HFFc6 (cell line): ENCODE measurements at regions not wholly inside any gene's neighbourhood (a gene's known extent, or its start where the extent isn't known, plus 50 kb on each side); places are given as distances from the start of the nearest gene placed in this dataset.

Experiments
- DNase-seq: peaks from one replicate; pipeline ENCODE4 v3.0.0-alpha.2; 2018
- H3K27ac Mint-ChIP-seq: 2 replicates; pipeline ENCODE4 v1.8.0; 2020; ENCODE audit warnings: mild to moderate bottlenecking, mixed read lengths
- H3K27me3 Mint-ChIP-seq: 2 replicates; pipeline ENCODE4 v1.8.0; 2021; ENCODE audit warnings: mild to moderate bottlenecking, moderate library complexity, mixed read lengths; ENCODE audit not compliant: insufficient read depth
- H3K36me3 Mint-ChIP-seq: 2 replicates; pipeline ENCODE4 v1.8.0; 2021; ENCODE audit warnings: low read depth, mixed read lengths
- H3K4me1 Mint-ChIP-seq: 2 replicates; pipeline ENCODE4 v1.8.0; 2020; ENCODE audit warnings: low read depth, mixed read lengths
- H3K4me3 Mint-ChIP-seq: 2 replicates; pipeline ENCODE4 v1.8.0; 2020; ENCODE audit warnings: mild to moderate bottlenecking, moderate library complexity, mixed read lengths
- H3K9me3 Mint-ChIP-seq: 2 replicates; pipeline ENCODE4 v1.8.0; 2020; ENCODE audit warnings: mild to moderate bottlenecking, mixed read lengths
- TF ChIP-seq, protein P1 (sequence below): fragments of 200-600 bp; sonication (generic); IDR thresholded peaks from 2 replicates; pipeline ENCODE4 v1.5.0; 2021; ENCODE audit warnings: antibody characterized with exemption, mild to moderate bottlenecking

DNA sequence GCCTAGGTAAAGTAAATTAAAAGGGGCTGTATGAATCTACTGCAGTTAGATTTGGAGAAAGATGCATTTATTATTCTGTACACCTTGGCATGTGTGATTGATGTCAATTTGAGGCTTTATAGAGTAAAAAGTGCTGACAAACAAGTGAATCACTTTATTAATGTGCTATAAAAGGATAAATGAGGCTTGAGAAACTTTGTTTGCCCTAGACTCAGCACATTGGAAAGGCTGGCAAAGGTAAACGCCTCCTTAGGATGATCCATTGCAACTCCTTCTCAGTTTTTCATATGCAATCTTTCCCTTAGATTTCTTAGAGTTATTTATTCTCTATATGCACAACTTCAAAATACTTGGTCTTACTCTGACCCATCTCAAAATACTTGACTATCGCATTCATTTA is 369.0 kb downstream of the HINT1 start:
- no peak for DNase-seq
- Mint-ChIP-seq H3K4me1 (no peaks in the 10 kb centered on the region), H3K36me3 (no peaks in the 10 kb centered on the region), H3K9me3 (peaks cover 31% of the 10 kb centered on the region), H3K27me3 (no peaks in the 10 kb centered on the region; the same call in 1 of the 2 replicates), H3K4me3 (no peak overlapping the region), H3K27ac (no peak overlapping the region)
- TF ChIP-seq, protein P1, sequence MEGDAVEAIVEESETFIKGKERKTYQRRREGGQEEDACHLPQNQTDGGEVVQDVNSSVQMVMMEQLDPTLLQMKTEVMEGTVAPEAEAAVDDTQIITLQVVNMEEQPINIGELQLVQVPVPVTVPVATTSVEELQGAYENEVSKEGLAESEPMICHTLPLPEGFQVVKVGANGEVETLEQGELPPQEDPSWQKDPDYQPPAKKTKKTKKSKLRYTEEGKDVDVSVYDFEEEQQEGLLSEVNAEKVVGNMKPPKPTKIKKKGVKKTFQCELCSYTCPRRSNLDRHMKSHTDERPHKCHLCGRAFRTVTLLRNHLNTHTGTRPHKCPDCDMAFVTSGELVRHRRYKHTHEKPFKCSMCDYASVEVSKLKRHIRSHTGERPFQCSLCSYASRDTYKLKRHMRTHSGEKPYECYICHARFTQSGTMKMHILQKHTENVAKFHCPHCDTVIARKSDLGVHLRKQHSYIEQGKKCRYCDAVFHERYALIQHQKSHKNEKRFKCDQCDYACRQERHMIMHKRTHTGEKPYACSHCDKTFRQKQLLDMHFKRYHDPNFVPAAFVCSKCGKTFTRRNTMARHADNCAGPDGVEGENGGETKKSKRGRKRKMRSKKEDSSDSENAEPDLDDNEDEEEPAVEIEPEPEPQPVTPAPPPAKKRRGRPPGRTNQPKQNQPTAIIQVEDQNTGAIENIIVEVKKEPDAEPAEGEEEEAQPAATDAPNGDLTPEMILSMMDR: no peak

DNA sequence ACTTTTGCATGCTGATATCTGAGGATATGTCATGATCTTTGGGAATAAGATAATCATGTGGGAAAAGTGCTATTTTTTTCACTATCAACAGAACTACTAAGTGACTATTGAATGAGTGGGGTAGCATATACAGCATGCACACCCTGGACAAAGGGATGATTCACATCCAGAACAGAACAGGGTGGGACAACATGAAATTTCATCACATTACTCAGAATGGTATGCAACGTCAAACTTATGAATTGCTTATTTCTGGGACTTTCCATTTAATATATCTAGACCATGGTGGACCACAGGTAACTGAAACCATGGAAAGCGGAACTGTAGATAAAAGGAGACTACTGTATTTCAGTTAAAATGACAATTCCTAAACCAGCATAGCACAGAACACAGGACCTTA is 370.0 kb downstream of the HINT1 start:
- Mint-ChIP-seq H3K4me1 (no peaks in the 10 kb centered on the region), H3K9me3 (peaks cover 36% of the 10 kb centered on the region), H3K36me3 (no peaks in the 10 kb centered on the region), H3K4me3 (no peak overlapping the region), H3K27ac (no peak overlapping the region), H3K27me3 (no peaks in the 10 kb centered on the region; the same call in 1 of the 2 replicates)
- TF ChIP-seq, protein P1: no peak
- DNase-seq: no peak

GRCh38 chr5:130777794-130778193 is 387.3 kb downstream of the HINT1 start:
- Mint-ChIP-seq H3K36me3 (no peaks in the 10 kb centered on the region), H3K4me3 (no peak overlapping the region), H3K27me3 (no peaks in the 10 kb centered on the region), H3K4me1 (no peaks in the 10 kb centered on the region), H3K27ac (no peak overlapping the region), H3K9me3 (peaks cover 14% of the 10 kb centered on the region)
- DNase-seq: no peak
- TF ChIP-seq, protein P1: no peak

DNA sequence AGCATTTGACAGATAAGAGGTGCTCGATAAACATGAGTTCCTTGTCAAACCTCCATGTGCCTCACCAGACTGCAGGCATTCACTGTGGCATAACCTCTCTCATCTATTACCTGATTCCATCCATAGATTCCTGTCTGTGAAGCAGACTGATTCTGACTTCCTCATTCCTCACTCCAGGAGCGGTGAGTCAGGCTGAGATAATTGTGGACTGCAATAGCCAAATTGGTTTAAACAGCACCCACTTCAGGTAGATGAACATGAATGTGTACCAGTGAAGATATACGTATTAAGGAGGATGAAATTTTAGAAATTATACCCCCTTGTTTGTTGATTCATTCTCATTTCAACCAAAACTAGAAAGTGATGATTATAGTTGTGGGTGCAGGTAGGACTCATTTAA is 391.2 kb downstream of the HINT1 start:
- no peak for DNase-seq
- no peaks in the 10 kb centered on the region for H3K4me1 Mint-ChIP-seq

GRCh38 chr5:130762031-130762430 is 403.0 kb downstream of the HINT1 start:
- H3K4me1 Mint-ChIP-seq: no peaks in the 10 kb centered on the region
- peaks cover 50% of the 10 kb centered on the region for H3K9me3 Mint-ChIP-seq
- TF ChIP-seq, protein P1: no peak
- H3K36me3 Mint-ChIP-seq: no peaks in the 10 kb centered on the region; the same call in 1 of the 2 replicates
- no peaks in the 10 kb centered on the region; the same call in 1 of the 2 replicates for H3K27me3 Mint-ChIP-seq
- no peak overlapping the region for H3K27ac Mint-ChIP-seq
- H3K4me3 Mint-ChIP-seq: no peak overlapping the region
- no peak for DNase-seq

More for the DNA sequence above, 391.2 kb downstream of the HINT1 start:
- peaks cover 21% of the 10 kb centered on the region for H3K9me3 Mint-ChIP-seq
- 0 out of 2 replicates have a peak, but pooled peaks cover 2% of the 10 kb centered on the region for H3K27me3 Mint-ChIP-seq
- TF ChIP-seq, protein P1: no peak
- no peak overlapping the region for H3K27ac Mint-ChIP-seq
- H3K4me3 Mint-ChIP-seq: no peak overlapping the region
- no peaks in the 10 kb centered on the region for H3K36me3 Mint-ChIP-seq

DNA sequence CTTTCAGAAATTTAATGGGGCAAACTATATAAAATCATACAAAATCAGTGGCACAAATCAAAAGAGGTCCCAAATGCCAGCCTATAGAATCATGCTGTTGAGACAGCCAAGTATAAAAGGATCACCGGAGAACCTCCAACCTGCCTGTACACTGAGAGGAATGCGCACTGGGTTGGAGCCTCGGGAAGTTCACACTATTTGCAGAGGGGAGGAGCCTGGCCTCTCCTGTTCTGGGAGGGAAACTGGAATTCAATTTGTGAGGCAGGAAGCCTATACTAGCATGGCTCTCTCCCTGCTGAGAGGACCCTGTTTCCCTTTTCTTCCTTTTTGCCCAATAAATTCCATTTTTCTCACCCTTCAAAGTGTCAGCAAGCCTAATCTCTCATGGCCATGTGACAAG is 406.0 kb downstream of the HINT1 start:
- peaks cover 32% of the 10 kb centered on the region for H3K9me3 Mint-ChIP-seq
- H3K4me3 Mint-ChIP-seq: no peak overlapping the region
- no peaks in the 10 kb centered on the region; the same call in 1 of the 2 replicates for H3K27me3 Mint-ChIP-seq
- H3K36me3 Mint-ChIP-seq: no peaks in the 10 kb centered on the region
- TF ChIP-seq, protein P1: no peak
- no peak overlapping the region for H3K27ac Mint-ChIP-seq
- no peaks in the 10 kb centered on the region for H3K4me1 Mint-ChIP-seq
- no peak for DNase-seq
